ENCODE measurements at regions not wholly inside any gene's neighbourhood (a gene's known extent, or its start where the extent isn't known, plus 50 kb on each side); places are given as distances from the start of the nearest gene placed in this dataset.

GRCh38 chr7:156121956-156122355, 309.7 kb upstream of the SHH start:
- TF ChIP-seq CTCF (conservative IDR thresholded peaks at IDR 0.05; ENCODE audit: low read depth in 2 of 2) = no peak
- TF ChIP-seq CREB1 (CRISPR knock-in tag; IDR thresholded peaks at IDR 0.05; ENCODE audit: low read depth) = no peak
- TF ChIP-seq POLR2AphosphoS5 (IDR thresholded peaks at IDR 0.05; ENCODE audit: low read depth) = no peak
- TF ChIP-seq REST (IDR thresholded peaks at IDR 0.05; ENCODE audit: unreplicated experiment) = no peak
- TF ChIP-seq NANOG (IDR thresholded peaks at IDR 0.05; ENCODE audit: borderline replicate concordance) = no peak
- TF ChIP-seq EZH2 (IDR thresholded peaks at IDR 0.05; ENCODE audit: low read depth, unreplicated experiment) = no peak

Measured in GM23338 (cell line).